ENCODE measurements at regions not wholly inside any gene's neighbourhood (a gene's known extent, or its start where the extent isn't known, plus 50 kb on each side); places are given as distances from the start of the nearest gene placed in this dataset.

DNA sequence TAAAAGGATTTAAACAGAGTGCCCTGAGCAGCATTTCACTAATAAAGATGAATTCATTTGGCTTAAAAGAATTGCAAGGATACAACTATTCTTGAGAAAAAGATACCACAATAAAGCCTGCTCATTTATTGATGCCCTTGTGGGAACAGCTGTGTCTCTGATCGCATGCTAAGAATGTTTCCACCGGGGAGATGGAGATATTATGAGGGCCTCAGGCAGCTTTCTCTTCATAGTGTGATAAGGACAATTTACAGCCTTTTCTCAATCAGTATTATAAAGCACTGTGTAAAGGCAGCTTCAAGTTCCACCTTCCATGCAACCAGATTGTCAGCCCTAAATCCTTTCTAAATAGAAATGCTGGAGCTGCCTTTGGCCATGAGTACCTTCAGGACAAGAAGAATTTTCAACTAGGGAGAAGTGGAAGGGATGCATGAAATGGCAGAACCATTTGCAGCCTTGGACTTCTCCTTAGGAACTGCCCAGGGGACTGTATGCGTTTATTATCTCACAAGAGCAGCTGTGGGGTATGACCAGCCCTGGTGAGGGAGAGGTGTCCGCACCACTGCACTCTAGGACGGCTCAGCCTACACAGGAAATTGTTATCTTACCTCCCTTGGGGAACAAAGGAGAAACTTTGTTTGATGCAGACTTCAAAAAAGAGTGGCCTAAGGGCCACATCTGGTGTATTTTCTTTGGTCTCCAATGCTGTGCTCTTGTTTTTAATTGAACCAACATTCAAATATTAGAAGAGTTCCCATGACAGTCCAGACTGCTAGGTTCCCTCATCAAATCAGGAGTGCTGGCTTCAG, 116.9 kb upstream of the PCGF5 start:
- ChIA-PET POLR2A (no interaction called here), CTCF (interaction anchor here (0.6 kb wide), 1 partner anchor 1782 kb away, joined by 3 read pairs; no protein-coding TSS in a partner anchor)
- H3K36me3 Mint-ChIP-seq: no peaks in the 10 kb centered on the region
- no peak overlapping the region for H3K4me3 Mint-ChIP-seq
- H3K27me3 Mint-ChIP-seq: no peaks in the 10 kb centered on the region
- H3K9me3 Mint-ChIP-seq: peaks cover 11% of the 10 kb centered on the region
- DNase-seq: no peak
- no peak overlapping the region for H3K27ac Mint-ChIP-seq
- H3K4me1 Mint-ChIP-seq (ENCODE audit: low read depth): no peaks in the 10 kb centered on the region
- intact Hi-C loops (cut with micrococcal nuclease): no loop called here

DNA sequence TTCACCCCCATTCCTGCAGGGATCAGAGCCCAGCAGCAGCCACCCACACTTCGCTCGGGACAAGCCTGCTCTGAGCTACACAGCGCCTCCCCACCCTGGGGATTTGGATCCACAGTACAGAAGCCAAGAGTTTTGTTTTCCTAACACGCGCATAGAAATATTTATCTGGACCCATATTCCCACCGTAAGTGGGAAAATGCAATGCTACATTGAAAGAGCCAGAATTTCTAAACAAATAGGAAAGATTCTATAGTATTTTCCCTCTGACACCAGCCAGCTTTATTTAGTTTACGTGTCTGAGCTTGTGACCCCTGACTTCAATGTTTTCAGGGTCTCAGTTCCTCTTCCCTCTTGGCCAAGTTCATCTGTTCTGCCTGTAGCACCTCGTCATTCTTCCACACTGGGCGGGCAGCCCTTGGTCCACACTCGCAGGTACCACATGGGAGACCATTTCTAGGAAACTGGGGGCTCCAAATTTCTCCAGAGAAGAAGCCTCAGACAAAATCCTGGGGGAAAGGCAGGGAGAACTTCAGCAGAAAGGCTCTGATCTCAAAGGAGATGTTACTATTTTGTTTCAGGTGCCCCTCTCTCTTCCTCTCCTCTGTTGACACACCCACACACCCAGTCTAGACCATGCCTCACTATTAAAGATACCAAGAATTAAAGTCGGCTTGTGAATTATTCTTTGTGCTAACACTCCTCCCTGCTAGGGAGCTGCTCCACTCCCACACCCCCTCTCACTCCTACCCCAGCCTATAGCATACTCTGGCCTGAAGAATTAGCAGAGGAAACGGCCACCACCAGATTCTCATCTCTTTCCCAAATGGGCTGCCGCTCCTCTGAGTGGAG, 116.0 kb upstream of the PCGF5 start:
- intact Hi-C loops (cut with micrococcal nuclease): no loop called here
- no peaks in the 10 kb centered on the region for H3K36me3 Mint-ChIP-seq
- no peak for DNase-seq
- POLR2A ChIA-PET: no interaction called here
- H3K27me3 Mint-ChIP-seq: peaks cover 2% of the 10 kb centered on the region
- no peak overlapping the region for H3K27ac Mint-ChIP-seq
- H3K4me1 Mint-ChIP-seq (ENCODE audit: low read depth): no peaks in the 10 kb centered on the region
- CTCF ChIA-PET: interaction anchor here (0.6 kb wide), 1 partner anchor 1781 kb away, joined by 3 read pairs; no protein-coding TSS in a partner anchor
- peaks cover 11% of the 10 kb centered on the region for H3K9me3 Mint-ChIP-seq
- H3K4me3 Mint-ChIP-seq: no peak overlapping the region

DNA sequence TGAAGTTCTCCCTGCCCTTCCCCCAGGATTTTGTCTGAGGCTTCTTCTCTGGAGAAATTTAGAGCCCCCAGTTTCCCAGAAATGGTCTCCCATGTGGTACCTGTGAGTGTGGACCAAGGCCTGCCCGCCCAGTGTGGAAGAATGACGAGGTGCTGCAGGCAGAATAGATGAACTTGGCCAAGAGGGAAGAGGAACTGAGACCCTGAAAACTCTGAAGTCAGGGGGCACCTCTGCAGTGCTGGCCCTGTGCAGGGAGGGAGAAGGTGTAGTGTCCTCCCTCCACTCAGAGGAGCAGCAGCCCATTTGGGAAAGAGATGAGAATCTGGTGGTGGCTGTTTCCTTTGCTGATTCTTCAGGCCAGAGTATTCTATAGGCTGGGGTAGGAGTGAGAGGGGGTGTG, 115.2 kb upstream of the PCGF5 start:
- H3K27me3 Mint-ChIP-seq: peaks cover 2% of the 10 kb centered on the region
- peaks cover 11% of the 10 kb centered on the region for H3K9me3 Mint-ChIP-seq
- ChIA-PET CTCF (no interaction called here), POLR2A (no interaction called here)
- no peak overlapping the region for H3K27ac Mint-ChIP-seq
- H3K4me3 Mint-ChIP-seq: no peak overlapping the region
- H3K36me3 Mint-ChIP-seq: no peaks in the 10 kb centered on the region
- intact Hi-C loops (cut with micrococcal nuclease): no loop called here
- DNase-seq: no peak
- H3K4me1 Mint-ChIP-seq (ENCODE audit: low read depth): no peaks in the 10 kb centered on the region

DNA sequence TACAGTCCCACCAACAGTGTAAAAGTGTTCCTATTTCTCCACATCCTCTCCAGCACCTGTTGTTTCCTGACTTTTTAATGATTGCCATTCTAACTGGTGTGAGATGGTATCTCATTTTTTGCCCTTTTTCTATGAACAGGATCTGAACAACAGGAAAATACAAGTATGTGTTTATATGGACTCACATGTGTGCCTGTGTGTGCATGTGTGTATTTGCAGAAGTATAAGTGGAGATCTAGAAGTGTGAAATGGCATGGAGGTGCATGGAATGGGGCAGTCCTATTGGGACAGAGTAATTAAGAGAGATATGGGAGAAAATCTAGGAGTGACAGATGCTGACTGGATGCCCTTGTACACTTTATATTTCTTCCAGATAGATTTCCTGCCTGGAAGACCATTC, 111.6 kb upstream of the PCGF5 start:
- no peaks in the 10 kb centered on the region for H3K4me1 Mint-ChIP-seq (ENCODE audit: low read depth)
- intact Hi-C loops (cut with micrococcal nuclease): no loop called here
- H3K9me3 Mint-ChIP-seq: peaks cover 11% of the 10 kb centered on the region
- peaks cover 2% of the 10 kb centered on the region for H3K27me3 Mint-ChIP-seq
- no peak overlapping the region for H3K27ac Mint-ChIP-seq
- DNase-seq: no peak
- ChIA-PET POLR2A (no interaction called here), CTCF (no interaction called here)
- H3K4me3 Mint-ChIP-seq: no peak overlapping the region
- H3K36me3 Mint-ChIP-seq: no peaks in the 10 kb centered on the region

DNA sequence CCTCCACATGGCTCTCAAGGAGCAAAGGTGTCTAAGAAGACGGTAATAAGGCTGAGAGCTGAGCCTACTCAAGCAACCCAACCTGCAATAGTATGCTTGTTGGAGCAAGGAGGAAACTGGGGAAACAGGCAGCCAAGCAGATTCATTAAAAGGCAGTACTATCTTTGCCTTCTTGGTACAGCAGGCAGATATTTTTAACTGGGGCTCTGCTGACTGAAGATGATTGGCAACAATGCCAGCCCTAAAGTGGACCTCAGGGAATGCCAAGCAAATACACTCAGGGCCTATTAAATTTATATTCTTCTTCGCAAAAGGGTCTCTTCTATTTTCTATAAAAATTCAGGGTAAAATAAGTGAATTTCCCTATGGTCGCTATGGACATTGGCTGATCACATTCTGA, 109.4 kb upstream of the PCGF5 start:
- Mint-ChIP-seq H3K9me3 (peaks cover 11% of the 10 kb centered on the region), H3K27ac (no peak overlapping the region), H3K4me3 (no peak overlapping the region), H3K27me3 (peaks cover 2% of the 10 kb centered on the region), H3K4me1 (ENCODE audit: low read depth) (no peaks in the 10 kb centered on the region), H3K36me3 (no peaks in the 10 kb centered on the region)
- ChIA-PET POLR2A (no interaction called here), CTCF (no interaction called here)
- intact Hi-C loops (cut with micrococcal nuclease): no loop called here
- DNase-seq: no peak

DNA sequence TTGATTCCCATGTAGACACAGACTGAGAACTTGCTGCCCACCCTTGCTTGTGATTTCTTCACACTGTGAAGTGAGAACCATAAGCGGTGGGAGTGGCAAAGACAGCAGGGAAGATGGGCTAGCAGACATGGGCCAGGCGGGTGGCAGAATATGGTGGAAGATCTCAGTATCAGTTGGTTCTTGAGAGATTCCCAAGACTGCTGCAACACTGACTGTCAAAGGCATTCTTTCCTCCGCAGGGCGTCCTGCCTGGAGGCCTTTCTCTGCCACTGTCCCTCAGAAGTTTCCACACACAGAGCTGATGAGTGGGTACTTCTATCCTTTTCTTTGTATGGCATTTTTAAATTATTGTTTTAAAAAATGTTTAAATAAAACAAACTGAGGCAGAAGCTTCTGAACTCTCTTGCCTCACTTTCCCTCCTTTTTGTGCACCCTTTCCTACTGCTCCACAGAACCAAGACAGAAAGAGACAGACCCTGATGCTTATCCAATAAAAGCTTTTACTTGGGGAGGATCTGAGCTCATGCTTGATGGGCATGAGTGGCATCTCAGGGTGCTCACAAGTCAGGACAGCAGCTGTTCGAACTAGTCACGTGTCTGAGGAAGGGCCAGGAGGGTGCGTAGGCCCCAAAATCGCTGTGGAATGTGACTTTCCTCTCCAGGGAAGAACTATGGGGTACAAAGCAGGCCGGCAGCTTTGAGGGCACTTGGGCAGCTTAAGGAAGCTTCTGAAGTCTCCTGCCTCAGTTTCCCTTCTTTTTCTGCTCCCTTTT, 104.7 kb upstream of the PCGF5 start:
- Mint-ChIP-seq H3K27ac (no peak overlapping the region), H3K27me3 (no peaks in the 10 kb centered on the region), H3K4me1 (ENCODE audit: low read depth) (no peaks in the 10 kb centered on the region), H3K4me3 (no peak overlapping the region), H3K36me3 (no peaks in the 10 kb centered on the region), H3K9me3 (no peaks in the 10 kb centered on the region)
- CTCF ChIA-PET: interaction anchor here (0.9 kb wide), 1 partner anchor 136 kb away, joined by 6 read pairs; no protein-coding TSS in a partner anchor
- DNase-seq: no peak
- intact Hi-C loops (cut with micrococcal nuclease): no loop called here
- POLR2A ChIA-PET: no interaction called here

DNA sequence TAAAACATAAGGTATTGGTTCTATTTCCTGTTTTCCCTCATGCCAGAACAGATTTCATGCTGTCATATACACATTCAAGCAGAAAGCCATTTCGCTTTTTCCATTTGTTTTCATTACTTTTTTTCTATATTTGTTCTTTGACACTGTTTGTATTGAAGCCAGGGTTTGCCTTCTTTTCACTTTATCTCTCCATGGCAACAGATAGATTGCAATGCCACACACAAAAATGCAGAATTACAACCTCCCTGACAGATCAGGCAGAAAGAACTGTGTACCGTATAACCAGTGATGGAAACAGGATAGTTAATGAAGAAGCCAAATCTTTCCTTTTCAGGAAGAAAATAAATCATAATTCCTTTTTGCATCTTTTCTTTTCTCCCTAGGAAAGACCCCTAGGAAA, 103.0 kb upstream of the PCGF5 start:
- Mint-ChIP-seq H3K4me1 (ENCODE audit: low read depth) (no peaks in the 10 kb centered on the region), H3K27me3 (no peaks in the 10 kb centered on the region), H3K36me3 (no peaks in the 10 kb centered on the region), H3K27ac (no peak overlapping the region), H3K9me3 (no peaks in the 10 kb centered on the region), H3K4me3 (no peak overlapping the region)
- intact Hi-C loops (cut with micrococcal nuclease): no loop called here
- ChIA-PET CTCF (interaction anchor here (1.1 kb wide), 1 partner anchor 106 kb away, joined by 3 read pairs; no protein-coding TSS in a partner anchor), POLR2A (no interaction called here)
- no peak for DNase-seq

DNA sequence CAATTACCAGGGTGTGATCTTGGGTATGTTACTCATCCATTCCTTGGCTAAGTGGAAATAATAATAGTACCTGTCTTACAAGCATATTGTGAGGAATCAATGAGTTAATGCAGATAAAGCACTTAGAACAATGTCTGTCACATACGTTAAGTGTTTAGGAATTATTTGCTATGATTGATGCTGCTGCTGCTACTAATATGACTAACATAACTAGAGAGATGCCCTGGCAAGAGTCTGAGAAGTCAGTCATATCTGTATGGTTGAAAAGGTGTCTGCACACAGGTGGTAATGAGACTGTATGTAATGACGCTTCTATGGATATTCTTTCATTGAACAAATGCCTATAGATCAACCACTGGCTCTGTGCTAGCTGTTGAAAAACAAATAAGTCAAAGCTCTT, 100.1 kb upstream of the PCGF5 start:
- H3K36me3 Mint-ChIP-seq: no peaks in the 10 kb centered on the region
- H3K4me1 Mint-ChIP-seq (ENCODE audit: low read depth): no peaks in the 10 kb centered on the region
- POLR2A ChIA-PET: no interaction called here
- no peak for DNase-seq
- H3K27ac Mint-ChIP-seq: no peak overlapping the region
- CTCF ChIA-PET: interaction anchor here (1.6 kb wide), 1 partner anchor 129 kb away, joined by 4 read pairs; no protein-coding TSS in a partner anchor
- no peaks in the 10 kb centered on the region for H3K9me3 Mint-ChIP-seq
- intact Hi-C loops (cut with micrococcal nuclease): no loop called here
- H3K4me3 Mint-ChIP-seq: no peak overlapping the region
- peaks cover 2% of the 10 kb centered on the region for H3K27me3 Mint-ChIP-seq

DNA sequence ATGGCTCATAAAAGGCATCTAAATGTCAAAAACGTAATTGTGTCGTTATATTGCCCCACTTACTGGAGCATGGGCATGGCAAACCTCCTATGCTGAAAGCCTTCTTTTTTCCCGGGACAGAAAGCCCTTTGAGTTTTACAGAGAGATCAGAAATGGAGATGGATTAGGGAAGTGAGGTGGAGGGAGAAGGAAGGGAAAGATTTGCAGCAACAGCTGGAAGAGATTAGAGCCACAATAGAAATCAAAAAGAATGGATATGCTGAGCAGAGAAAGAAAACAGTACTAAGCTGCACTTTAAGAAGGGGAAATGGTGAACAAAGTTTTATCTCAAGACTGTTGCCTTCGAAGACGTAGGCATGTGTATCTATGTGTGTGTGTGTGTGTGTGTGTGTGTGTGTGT, 97.2 kb upstream of the PCGF5 start:
- H3K27ac Mint-ChIP-seq: no peak overlapping the region
- no peak overlapping the region for H3K4me3 Mint-ChIP-seq
- H3K9me3 Mint-ChIP-seq: no peaks in the 10 kb centered on the region
- ChIA-PET CTCF (no interaction called here), POLR2A (no interaction called here)
- no peaks in the 10 kb centered on the region for H3K36me3 Mint-ChIP-seq
- DNase-seq: no peak
- H3K27me3 Mint-ChIP-seq: peaks cover 6% of the 10 kb centered on the region
- intact Hi-C loops (cut with micrococcal nuclease): no loop called here
- no peaks in the 10 kb centered on the region for H3K4me1 Mint-ChIP-seq (ENCODE audit: low read depth)

DNA sequence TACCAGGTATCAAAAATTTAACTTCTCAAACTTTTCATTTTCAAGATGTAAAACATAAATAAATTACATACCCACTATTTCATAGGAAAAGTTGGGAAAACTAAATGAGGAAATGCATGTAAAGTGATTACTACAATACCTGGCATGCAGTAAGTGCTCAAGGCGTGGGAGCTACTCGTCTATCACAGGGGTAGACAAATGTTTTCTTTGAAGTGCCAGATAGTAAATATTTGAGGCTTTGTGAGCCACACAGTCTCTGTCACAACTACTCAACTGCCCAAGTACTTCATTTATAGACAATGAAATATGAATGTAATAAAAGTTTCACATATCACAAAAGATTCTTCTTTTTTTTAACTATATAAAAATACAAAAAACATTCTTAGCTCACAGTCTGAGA, 96.4 kb upstream of the PCGF5 start:
- Mint-ChIP-seq H3K27me3 (peaks cover 6% of the 10 kb centered on the region), H3K4me1 (ENCODE audit: low read depth) (no peaks in the 10 kb centered on the region), H3K36me3 (no peaks in the 10 kb centered on the region), H3K4me3 (no peak overlapping the region), H3K27ac (no peak overlapping the region), H3K9me3 (no peaks in the 10 kb centered on the region)
- no peak for DNase-seq
- ChIA-PET CTCF (interaction anchor here (0.9 kb wide), 1 partner anchor 24 kb away, joined by 3 read pairs; no protein-coding TSS in a partner anchor), POLR2A (no interaction called here)
- intact Hi-C loops (cut with micrococcal nuclease): no loop called here

DNA sequence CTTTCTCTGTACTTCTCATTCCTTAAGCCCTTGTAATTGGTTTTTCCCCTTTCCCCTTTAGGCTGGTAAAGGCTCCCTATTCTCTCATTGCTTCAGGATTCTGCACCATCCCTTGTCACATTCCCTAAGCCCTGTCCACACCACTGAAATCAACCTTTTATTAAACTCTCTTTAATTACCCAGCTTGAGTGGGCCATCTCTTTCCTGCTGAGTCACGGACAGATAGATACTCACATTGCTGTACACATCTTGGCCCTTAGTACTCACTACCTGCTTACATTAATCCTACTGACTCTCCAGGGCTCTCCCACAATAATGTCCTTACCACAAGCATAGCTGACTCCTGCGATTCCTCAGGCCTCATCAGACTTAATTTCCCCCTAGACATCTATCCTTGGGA, 94.0 kb upstream of the PCGF5 start:
- intact Hi-C loops (cut with micrococcal nuclease): no loop called here
- Mint-ChIP-seq H3K4me3 (no peak overlapping the region), H3K4me1 (ENCODE audit: low read depth) (no peaks in the 10 kb centered on the region), H3K9me3 (no peaks in the 10 kb centered on the region), H3K27ac (no peak overlapping the region), H3K27me3 (peaks cover 6% of the 10 kb centered on the region), H3K36me3 (no peaks in the 10 kb centered on the region)
- CTCF ChIA-PET: interaction anchor here (1.1 kb wide), 1 partner anchor 124 kb away, joined by 4 read pairs; no protein-coding TSS in a partner anchor
- POLR2A ChIA-PET: no interaction called here
- DNase-seq: no peak
